22Rv1 (cell line): ENCODE measurements at regions not wholly inside any gene's neighbourhood (a gene's known extent, or its start where the extent isn't known, plus 50 kb on each side); places are given as distances from the start of the nearest gene placed in this dataset.

Source experiments
- H3K27ac ChIP-seq: fragments of 450-650 bp; 2 replicates; pipeline ENCODE4 v1.5.1; 2017
- CTCF ChIP-seq: fragments of 450-650 bp; IDR thresholded peaks from 2 replicates; pipeline ENCODE4 v1.5.1; 2017; ENCODE audit warnings: mild to moderate bottlenecking
- ZFX ChIP-seq: fragments of 450-650 bp; IDR thresholded peaks from 2 replicates; pipeline ENCODE4 v1.6.1; 2017; ENCODE audit warnings: antibody characterized with exemption, borderline replicate concordance

GRCh38 chr14:44658389-44658696 is 151.3 kb upstream of the FSCB start:
- no peak overlapping the region for H3K27ac ChIP-seq
- TF ChIP-seq ZFX, result no peak
- no peak for TF ChIP-seq CTCF

DNA sequence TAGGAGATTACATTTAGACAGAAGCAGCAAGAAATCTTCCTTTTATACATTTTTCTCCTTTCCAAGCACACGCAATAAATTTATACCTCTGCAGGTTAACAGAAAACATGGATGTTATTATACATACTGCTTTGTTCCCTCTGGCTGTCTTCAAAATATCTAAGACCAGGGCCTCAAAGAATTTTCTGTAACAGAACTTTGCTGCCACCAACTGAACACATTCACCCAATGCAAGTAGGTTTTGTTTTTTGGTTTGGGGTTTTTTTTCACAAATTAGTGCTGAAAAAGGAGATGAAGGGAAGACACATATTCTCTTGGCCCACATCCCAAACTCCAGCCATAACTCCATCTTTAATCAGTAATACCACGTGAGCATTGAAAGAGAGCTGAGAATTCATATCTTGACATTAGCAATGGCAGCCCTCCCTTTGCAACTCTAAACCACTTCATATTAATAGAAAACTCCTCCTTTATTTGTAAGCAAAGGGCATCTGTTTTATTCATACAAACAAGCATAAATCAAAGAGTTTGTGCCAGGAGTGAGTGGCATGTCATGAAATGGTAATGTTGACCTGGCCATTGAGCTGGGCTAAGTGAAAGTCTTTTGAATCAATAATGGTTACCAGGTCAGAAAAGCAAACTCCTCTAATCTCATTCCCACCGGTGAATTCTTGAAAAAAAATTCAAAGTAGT is 150.8 kb upstream of the FSCB start:
- TF ChIP-seq CTCF (peak; percentile 69), ZFX (no peak)

GRCh38 chr14:44657203-44657602 is 150.1 kb upstream of the FSCB start:
- no peak for TF ChIP-seq CTCF
- H3K27ac ChIP-seq, result no peak overlapping the region

More for the DNA sequence above, 150.8 kb upstream of the FSCB start:
- no peak overlapping the region for H3K27ac ChIP-seq

DNA sequence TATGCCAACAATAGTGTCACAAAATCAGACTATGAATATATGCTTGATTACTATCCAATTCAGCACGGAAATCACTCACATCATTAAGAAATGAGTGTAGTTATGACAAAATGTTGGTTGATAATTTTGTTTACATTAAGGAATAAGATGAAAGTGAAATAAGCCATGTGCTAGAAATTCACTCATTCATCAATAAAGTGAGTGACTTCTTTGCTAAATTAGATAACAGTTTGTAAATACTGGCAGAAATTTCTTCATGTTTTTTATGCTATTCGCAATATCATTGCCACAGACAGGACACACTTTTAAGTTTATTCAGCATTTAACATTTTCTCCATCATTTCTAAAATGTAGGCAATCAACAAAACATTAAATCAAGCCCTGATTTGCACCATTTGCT is 147.5 kb upstream of the FSCB start:
- no peak for TF ChIP-seq ZFX
- no peak for TF ChIP-seq CTCF
- H3K27ac ChIP-seq, result no peak overlapping the region

DNA sequence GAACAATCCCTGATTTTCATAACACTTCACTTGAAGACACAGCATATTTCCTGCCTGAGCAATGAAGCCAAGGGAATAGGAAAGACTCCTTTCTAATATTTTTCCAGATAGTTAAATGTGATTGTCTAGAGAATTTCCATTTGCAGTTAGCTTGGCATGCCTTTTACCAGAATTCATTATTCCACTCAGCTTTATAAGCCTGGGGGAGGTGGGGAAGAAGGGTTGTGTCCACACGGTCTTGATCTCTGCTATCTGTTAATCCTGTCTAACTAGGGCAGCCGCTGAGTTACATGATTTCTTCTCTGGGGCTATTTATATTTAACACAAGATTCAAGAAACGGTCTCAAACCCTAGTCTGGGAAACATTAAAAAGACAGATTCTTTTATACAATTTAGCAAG is 146.6 kb upstream of the FSCB start:
- TF ChIP-seq ZFX, result no peak
- no peak for TF ChIP-seq CTCF
- H3K27ac ChIP-seq, result no peak overlapping the region

DNA sequence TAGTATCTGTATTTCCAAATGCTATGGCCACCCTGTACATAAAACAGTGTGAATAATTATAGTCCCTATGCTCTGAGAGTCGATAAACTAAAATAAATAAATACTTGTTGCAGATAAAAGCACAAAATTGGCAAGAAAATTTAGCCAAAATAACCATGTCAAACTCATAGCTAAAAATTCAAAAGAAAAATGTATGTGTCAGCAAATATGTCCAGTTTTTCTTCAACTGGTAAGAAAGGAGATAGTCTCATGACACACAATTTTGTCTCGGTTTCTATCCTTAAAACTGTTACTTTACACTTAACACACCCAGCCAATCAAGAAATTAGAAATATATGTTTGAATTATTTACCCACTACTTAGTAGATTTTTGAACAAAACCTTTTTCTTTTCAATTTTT is 145.6 kb upstream of the FSCB start:
- TF ChIP-seq CTCF, result no peak
- TF ChIP-seq ZFX, result no peak
- H3K27ac ChIP-seq, result no peak overlapping the region

- no peak for TF ChIP-seq CTCF
- TF ChIP-seq ZFX, result no peak
- no peak overlapping the region for H3K27ac ChIP-seq
These were observed 142.0 kb upstream of the FSCB start for GRCh38 chr14:44649061-44649460.
